OCI-LY7 (cell line): ENCODE measurements at regions not wholly inside any gene's neighbourhood (a gene's known extent, or its start where the extent isn't known, plus 50 kb on each side); places are given as distances from the start of the nearest gene placed in this dataset.

Experiments
- BruUV-seq: library from RNA; stranded (reverse); fragments of 400-500 nt; replicated peaks from 2 replicates; lab custom pipeline; 2021; lab: Mats Ljungman, UMichigan
- CTCF ChIA-PET: fragments of 300-600 bp; sonication (Branson Sonifier 250); formaldehyde crosslinking; loops from one replicate; lab custom pipeline; 2022; ENCODE audit warnings: antibody characterized with exemption; ENCODE audit not compliant: unreplicated experiment; lab: Charles Lee
- POLR2A ChIA-PET: fragments of 300-600 bp; sonication (Branson Sonifier 250); formaldehyde crosslinking; loops from one replicate; lab custom pipeline; 2022; ENCODE audit warnings: antibody characterized with exemption; lab: Charles Lee
- DNase-seq: peaks from one replicate; pipeline ENCODE4 v3.0.0-alpha.2; 2015; ENCODE audit warnings: low spot score
- H2AFZ ChIP-seq: fragments of 200-600 bp; sonication (generic), shearing (Covaris generic); 2 replicates; pipeline ENCODE4 v1.6.1; 2014; ENCODE audit warnings: mild to moderate bottlenecking, antibody characterized with exemption, low read length, moderate library complexity
- H3K27ac ChIP-seq: fragments of 200-600 bp; sonication (generic); 2 replicates; pipeline ENCODE4 v1.5.1; 2014; ENCODE audit warnings: mixed run types, low read depth, mild to moderate bottlenecking, moderate library complexity, low read length, inconsistent platforms; ENCODE audit not compliant: poor library complexity, severe bottlenecking
- H3K36me3 ChIP-seq: fragments of 200-600 bp; sonication (generic); 2 replicates; pipeline ENCODE4 v1.6.1; 2014; ENCODE audit warnings: mild to moderate bottlenecking, antibody characterized with exemption, low read length, moderate library complexity, mixed read lengths; ENCODE audit not compliant: insufficient read depth
- H3K4me1 ChIP-seq: fragments of 200-600 bp; sonication (generic); 2 replicates; pipeline ENCODE4 v1.5.1; 2014; ENCODE audit warnings: mild to moderate bottlenecking, low read length; ENCODE audit not compliant: insufficient read depth, poor library complexity, severe bottlenecking
- H3K4me2 ChIP-seq: fragments of 200-600 bp; sonication (generic); 2 replicates; pipeline ENCODE4 v1.6.1; 2014; ENCODE audit warnings: mild to moderate bottlenecking, low read length
- H3K4me3 ChIP-seq: fragments of 200-600 bp; sonication (generic); 2 replicates; pipeline ENCODE4 v1.5.1; 2014; ENCODE audit warnings: mild to moderate bottlenecking, low read depth, low read length; ENCODE audit not compliant: poor library complexity, severe bottlenecking
- H3K79me2 ChIP-seq: fragments of 200-600 bp; sonication (generic); 2 replicates; pipeline ENCODE4 v1.6.1; 2016; ENCODE audit warnings: low read depth, mild to moderate bottlenecking, low read length, moderate library complexity, mixed read lengths; ENCODE audit not compliant: insufficient read depth
- H3K9me2 ChIP-seq: fragments of 200-600 bp; sonication (generic); 2 replicates; pipeline ENCODE4 v1.6.1; 2016; ENCODE audit warnings: mild to moderate bottlenecking, low read length, mixed read lengths; ENCODE audit not compliant: insufficient read depth
- H3K9me3 ChIP-seq: fragments of 200-600 bp; sonication (generic); 2 replicates; pipeline ENCODE4 v1.6.1; 2014; ENCODE audit warnings: mild to moderate bottlenecking, mixed run types, low read length, mixed read lengths
- H4K20me1 ChIP-seq: fragments of 200-600 bp; sonication (generic); 2 replicates; pipeline ENCODE4 v1.6.1; 2014; ENCODE audit warnings: mild to moderate bottlenecking, antibody characterized with exemption, low read length, moderate library complexity, mixed read lengths; ENCODE audit not compliant: insufficient read depth
- CTCF ChIP-seq: fragments of 200-600 bp; sonication (generic); conservative IDR thresholded peaks from 2 replicates; pipeline ENCODE4 v1.5.1; 2014; ENCODE audit warnings: mild to moderate bottlenecking, antibody characterized with exemption, low read length, moderate library complexity, mixed read lengths
- EZH2phosphoT487 ChIP-seq: fragments of 200-600 bp; sonication (generic); IDR thresholded peaks from 2 replicates; pipeline ENCODE4 v1.6.1; 2018; ENCODE audit warnings: low read depth, borderline replicate concordance, mild to moderate bottlenecking, mixed run types, antibody characterized with exemption, low read length, moderate library complexity, mixed read lengths
- intact Hi-C: fragments of 100-400 bp; cut with micrococcal nuclease; formaldehyde crosslinking; loops from one replicate; pipeline ENCODE4 v1.10.0; 2022; ENCODE audit not compliant: unreplicated experiment

DNA sequence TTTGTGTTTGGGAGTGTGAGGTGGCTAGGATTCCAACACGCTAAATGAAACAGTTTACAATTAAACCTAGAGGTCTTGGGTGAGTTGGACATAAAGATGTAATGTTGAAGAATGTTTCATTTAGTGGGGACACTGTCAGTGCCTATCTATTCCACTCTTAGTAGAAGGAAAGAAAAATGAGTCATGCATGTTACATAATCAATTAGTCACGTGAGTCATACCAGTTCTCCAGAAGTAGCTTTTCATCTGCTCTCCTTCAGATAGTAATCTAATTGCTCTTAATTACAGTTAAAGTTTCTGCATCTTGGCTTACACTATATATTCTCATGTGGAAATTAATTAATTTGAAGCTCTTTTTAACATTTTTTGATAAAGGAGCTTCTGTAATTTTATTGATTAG lies 115.7 kb upstream of the P2RY1 start:
- H3K4me1 ChIP-seq: no peaks in the 10 kb centered on the region
- no peak for TF ChIP-seq EZH2phosphoT487
- TF ChIP-seq CTCF: no peak
- no peaks in the 10 kb centered on the region for H4K20me1 ChIP-seq
- H3K9me3 ChIP-seq: no peaks in the 10 kb centered on the region
- no peak overlapping the region for H3K27ac ChIP-seq
- no peaks in the 10 kb centered on the region for H3K9me2 ChIP-seq
- ChIA-PET POLR2A (interaction anchor here (0.5 to 2.0 kb wide), 5 partner anchors 10 to 115 kb away, joined by 3 to 13 read pairs (median 4); no protein-coding TSS in a partner anchor), CTCF (interaction anchor here (0.5 kb wide), 1 partner anchor 241 kb away, joined by 3 read pairs; no protein-coding TSS in a partner anchor)
- H2AFZ ChIP-seq: no peak overlapping the region
- DNase-seq: no peak
- intact Hi-C loops: no loop called here
- no peak overlapping the region for H3K4me2 ChIP-seq
- no TSS peak for BruUV-seq
- H3K36me3 ChIP-seq: no peaks in the 10 kb centered on the region
- no peak overlapping the region for H3K4me3 ChIP-seq
- no peaks in the 10 kb centered on the region for H3K79me2 ChIP-seq

DNA sequence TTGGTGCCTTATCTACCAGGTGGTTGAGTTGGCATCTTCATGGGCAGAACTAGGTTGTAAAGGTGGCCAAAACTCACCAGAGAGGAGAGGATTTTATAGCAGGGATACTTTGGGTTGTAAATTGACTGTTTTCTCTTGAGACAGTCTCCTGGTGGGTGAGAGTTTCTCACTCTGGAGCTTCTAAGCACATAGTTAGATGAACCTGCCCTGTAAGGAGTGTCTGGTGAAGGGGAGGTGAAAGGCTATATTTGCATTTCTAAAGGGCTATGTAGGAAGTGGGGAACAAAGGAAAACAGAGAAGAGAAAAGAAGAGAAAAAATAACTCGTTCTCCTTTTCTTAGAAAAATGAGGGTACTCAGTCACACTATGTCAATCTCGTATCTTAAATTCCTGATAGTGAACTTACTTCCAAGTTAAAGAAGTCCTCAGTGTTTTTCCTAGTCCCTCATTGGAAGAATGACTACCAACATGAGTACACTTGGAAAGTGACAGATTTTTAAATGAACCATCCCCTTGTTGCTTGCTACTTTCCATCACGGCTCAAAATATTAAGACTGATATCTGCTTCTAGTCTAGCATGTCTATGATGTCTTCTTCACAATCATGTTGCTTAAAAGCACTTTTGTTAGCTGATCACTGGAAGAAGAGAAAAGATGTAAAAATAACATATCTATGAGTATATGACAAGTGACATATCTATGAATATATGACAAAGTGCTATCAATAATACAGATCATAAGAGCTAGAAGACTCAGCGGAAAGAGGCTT lies 113.8 kb upstream of the P2RY1 start:
- no peak for DNase-seq
- no peaks in the 10 kb centered on the region for H4K20me1 ChIP-seq
- H3K4me1 ChIP-seq: no peaks in the 10 kb centered on the region
- H2AFZ ChIP-seq: no peak overlapping the region
- no peaks in the 10 kb centered on the region for H3K79me2 ChIP-seq
- no TSS peak for BruUV-seq
- H3K27ac ChIP-seq: no peak overlapping the region
- no peak overlapping the region for H3K4me2 ChIP-seq
- H3K9me2 ChIP-seq: no peaks in the 10 kb centered on the region
- POLR2A ChIA-PET: interaction anchor here (1.5 to 2.0 kb wide), 2 partner anchors 8 to 14 kb away, joined by 6 to 13 read pairs; no protein-coding TSS in a partner anchor
- intact Hi-C loops: no loop called here
- H3K36me3 ChIP-seq: no peaks in the 10 kb centered on the region
- H3K4me3 ChIP-seq: no peak overlapping the region
- CTCF ChIA-PET: no interaction called here
- no peaks in the 10 kb centered on the region for H3K9me3 ChIP-seq
- no peak for TF ChIP-seq EZH2phosphoT487
- TF ChIP-seq CTCF: no peak

DNA sequence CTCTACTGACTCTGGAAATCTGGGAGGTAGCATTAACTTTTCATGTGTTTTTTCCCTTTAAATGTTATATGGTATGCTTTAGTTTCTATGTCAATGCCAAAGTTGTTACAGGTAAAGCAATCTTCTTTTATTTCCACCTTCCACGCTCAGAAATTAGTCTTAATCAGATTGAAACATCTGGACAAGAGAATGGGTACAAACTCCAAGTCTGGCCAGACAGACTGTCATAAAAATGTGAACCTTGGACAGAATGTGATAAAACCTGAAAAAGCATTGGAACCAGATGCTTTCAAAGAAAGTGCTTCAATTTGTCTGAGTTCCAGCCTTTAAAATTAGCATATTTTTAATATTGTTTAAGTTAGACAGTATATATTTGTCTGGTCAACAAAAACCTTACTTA lies 110.7 kb upstream of the P2RY1 start:
- Histone ChIP-seq H3K4me2 (no peak overlapping the region), H3K79me2 (no peaks in the 10 kb centered on the region), H3K9me2 (no peaks in the 10 kb centered on the region), H3K4me3 (no peak overlapping the region), H3K4me1 (no peaks in the 10 kb centered on the region), H4K20me1 (no peaks in the 10 kb centered on the region), H3K36me3 (no peaks in the 10 kb centered on the region), H3K9me3 (no peaks in the 10 kb centered on the region), H3K27ac (no peak overlapping the region), H2AFZ (no peak overlapping the region)
- DNase-seq: no peak
- POLR2A ChIA-PET: no interaction called here
- CTCF ChIA-PET: no interaction called here
- no peak for TF ChIP-seq EZH2phosphoT487
- TF ChIP-seq CTCF: no peak
- BruUV-seq: no TSS peak
- intact Hi-C loops: no loop called here
